GM12892 (cell line): ENCODE measurements at regions not wholly inside any gene's neighbourhood (a gene's known extent, or its start where the extent isn't known, plus 50 kb on each side); places are given as distances from the start of the nearest gene placed in this dataset.

Source experiments
- POLR2A ChIP-seq: IDR thresholded peaks from 2 replicates; pipeline ENCODE4 v1.6.1; 2011; ENCODE audit warnings: low read depth, low read length, control low read depth
- POLR2AphosphoS5 ChIP-seq: IDR thresholded peaks from 2 replicates; pipeline ENCODE4 v1.6.1; 2011; ENCODE audit warnings: low read depth, low read length, control low read depth

- no peak for TF ChIP-seq POLR2AphosphoS5
- TF ChIP-seq POLR2A = no peak
These were observed 86.9 kb upstream of the ZBTB40 start for GRCh38 chr1:22364764-22365163.
